ENCODE measurements at regions not wholly inside any gene's neighbourhood (a gene's known extent, or its start where the extent isn't known, plus 50 kb on each side); places are given as distances from the start of the nearest gene placed in this dataset.

GRCh38 chr18:40630496-40630895 lies 1324.5 kb upstream of the PIK3C3 start:
- no peak overlapping the region for H3K23ac ChIP-seq (ENCODE audit: insufficient read length)
- CTCF ChIA-PET (ENCODE audit: partially characterized antibody) = no interaction called here
- H3K18ac ChIP-seq (ENCODE audit: extremely low read depth, low read length) = no peak overlapping the region
- 94% methylated on average over 1 of the region's 1 CpG; no CpG with 5 or more reads in 1 of the 2 experiments for WGBS, 2 experiments (ENCODE audit: extremely low coverage in 1 of 2, insufficient coverage in 1 of 2, insufficient read length in 1 of 2, insufficient replicate concordance in 2 of 2, low coverage in 1 of 2, low lambda C conversion rate in 2 of 2, missing lambda C conversion rate in 1 of 2)
- peaks cover 0 to 6% of the 10 kb centered on the region in 2 experiments; a peak in 1 of 4 replicates for H3K9me3 ChIP-seq (ENCODE audit: insufficient read depth in 2 of 2, low read depth in 1 of 2, low read length in 1 of 2)
- H4K91ac ChIP-seq (replicated peaks; ENCODE audit: insufficient read length, low read length) = no peak overlapping the region
- H3K4ac ChIP-seq (replicated peaks; ENCODE audit: insufficient read length, low read depth, low read length) = no peak overlapping the region
- no peak overlapping the region for H2BK15ac ChIP-seq (ENCODE audit: low read length)
- H3K27me3 ChIP-seq (replicated peaks in 1 of 4; ENCODE audit: control insufficient read depth in 3 of 4, extremely low read depth in 1 of 4, insufficient read depth in 3 of 4, low read length in 3 of 4) = no peaks in the 10 kb centered on the region
- FAIRE-seq (no peak), DNase-seq (ENCODE audit: low read depth in 1 of 2, low spot score in 2 of 2) (no peak)
- H3K79me2 ChIP-seq (ENCODE audit: control insufficient read depth in 1 of 2, insufficient read depth in 2 of 2, low read length in 2 of 2) = no peaks in the 10 kb centered on the region
- no peak overlapping the region for H4K8ac ChIP-seq (ENCODE audit: extremely low read depth, insufficient read depth, low read length)
- no peak overlapping the region for H3K4me2 ChIP-seq (ENCODE audit: insufficient read depth in 1 of 2, low read depth in 2 of 2, low read length in 2 of 2)
- H3K27ac ChIP-seq (ENCODE audit: low read depth, low read length) = no peak overlapping the region
- no peak overlapping the region for H3K4me3 ChIP-seq (ENCODE audit: extremely low read depth in 1 of 4, insufficient read depth in 2 of 4, low read depth in 3 of 4, low read length in 4 of 4)
- H2BK5ac ChIP-seq (ENCODE audit: low read depth, low read length) = no peak overlapping the region
- H4K20me1 ChIP-seq (replicated peaks in 1 of 2; ENCODE audit: control insufficient read depth in 1 of 2, insufficient read depth in 2 of 2, low read length in 2 of 2) = no peaks in the 10 kb centered on the region
- POLR2A ChIA-PET (ENCODE audit: partially characterized antibody) = interaction anchor here (0.7 kb wide), 1 partner anchor 11 kb away, joined by 3 read pairs; no protein-coding TSS in a partner anchor
- H2BK120ac ChIP-seq (replicated peaks; ENCODE audit: low read depth, low read length) = no peak overlapping the region
- no peaks in the 10 kb centered on the region for H3K23me2 ChIP-seq (ENCODE audit: low read depth, low read length)
- H4K5ac ChIP-seq (ENCODE audit: insufficient read length, low read depth, low read length) = no peak overlapping the region
- no peak overlapping the region for H2BK12ac ChIP-seq (ENCODE audit: low read depth, low read length)
- H3K4me1 ChIP-seq (replicated peaks in 1 of 4; ENCODE audit: control insufficient read depth in 3 of 4, insufficient read depth in 4 of 4, low read length in 3 of 4) = no peaks in the 10 kb centered on the region
- H3K14ac ChIP-seq (ENCODE audit: insufficient read length) = no peak overlapping the region
- no peaks in the 10 kb centered on the region for H3K79me1 ChIP-seq (ENCODE audit: low read depth, low read length)
- no peak overlapping the region for H3K9ac ChIP-seq (replicated peaks in 1 of 4; ENCODE audit: extremely low read depth in 1 of 4, low read depth in 3 of 4, low read length in 3 of 4)
- no peak overlapping the region for H3K56ac ChIP-seq (replicated peaks; ENCODE audit: insufficient read length, low read depth, low read length)
- no peak overlapping the region for H2BK20ac ChIP-seq (ENCODE audit: low read length)
- H2AK5ac ChIP-seq (ENCODE audit: low read depth, low read length) = no peak overlapping the region
- no peaks in the 10 kb centered on the region; a peak in 1 of 8 replicates for H3K36me3 ChIP-seq (ENCODE audit: control insufficient read depth in 2 of 4, insufficient read depth in 4 of 4, low read length in 3 of 4)
- TF ChIP-seq BCL11A (IDR thresholded peaks at IDR 0.05; ENCODE audit: low read depth in 2 of 2, low read length in 2 of 2) = no peak
- TF ChIP-seq NRF1 (IDR thresholded peaks at IDR 0.05; ENCODE audit: low read depth, low read length) = no peak
- no peak for TF ChIP-seq CREB1 (IDR thresholded peaks at IDR 0.05)
- H2AFZ ChIP-seq (ENCODE audit: low read length) = no peak overlapping the region

Measured in H1 (cell line).